ENCODE measurements at regions not wholly inside any gene's neighbourhood (a gene's known extent, or its start where the extent isn't known, plus 50 kb on each side); places are given as distances from the start of the nearest gene placed in this dataset.

- no peak overlapping the region for H3K27ac ChIP-seq (ENCODE audit: low read length)
- H3K36me3 ChIP-seq (ENCODE audit: control insufficient read depth in 1 of 2, insufficient read depth in 2 of 2, low read length in 2 of 2) = no peaks in the 10 kb centered on the region
- peaks cover 0 to 9% of the 10 kb centered on the region in 2 donors for H3K9me3 ChIP-seq (ENCODE audit: control insufficient read depth in 1 of 2, low read length in 2 of 2)
- peaks cover 4% of the 10 kb centered on the region for H3K27me3 ChIP-seq (ENCODE audit: low read depth, low read length)
- H3K4me1 ChIP-seq (ENCODE audit: control insufficient read depth in 1 of 2, insufficient read depth in 2 of 2, low read length in 2 of 2) = no peaks in the 10 kb centered on the region
- no peak overlapping the region for H3K4me3 ChIP-seq (ENCODE audit: low read depth in 1 of 2, low read length in 2 of 2)
Observed at GRCh38 chr2:100643906-100644501, 81.2 kb downstream of the PDCL3 start.

GRCh38 chr2:100645695-100646429, 83.1 kb downstream of the PDCL3 start:
- Histone ChIP-seq H3K9me3 (ENCODE audit: control insufficient read depth in 1 of 2, low read length in 2 of 2) (peaks cover 0 to 9% of the 10 kb centered on the region in 2 donors), H3K4me3 (ENCODE audit: low read depth in 1 of 2, low read length in 2 of 2) (no peak overlapping the region), H3K27me3 (ENCODE audit: low read depth, low read length) (peaks cover 4% of the 10 kb centered on the region), H3K36me3 (ENCODE audit: control insufficient read depth in 1 of 2, insufficient read depth in 2 of 2, low read length in 2 of 2) (no peaks in the 10 kb centered on the region), H3K27ac (ENCODE audit: low read length) (no peak overlapping the region), H3K4me1 (ENCODE audit: control insufficient read depth in 1 of 2, insufficient read depth in 2 of 2, low read length in 2 of 2) (no peaks in the 10 kb centered on the region)

GRCh38 chr2:100647709-100648108, 84.9 kb downstream of the PDCL3 start:
- Histone ChIP-seq H3K9me3 (ENCODE audit: control insufficient read depth in 1 of 2, low read length in 2 of 2) (peaks cover 0 to 9% of the 10 kb centered on the region in 2 donors), H3K27me3 (ENCODE audit: low read depth, low read length) (peaks cover 4% of the 10 kb centered on the region), H3K4me3 (ENCODE audit: low read depth in 1 of 2, low read length in 2 of 2) (no peak overlapping the region), H3K36me3 (ENCODE audit: control insufficient read depth in 1 of 2, insufficient read depth in 2 of 2, low read length in 2 of 2) (no peaks in the 10 kb centered on the region), H3K4me1 (ENCODE audit: control insufficient read depth in 1 of 2, insufficient read depth in 2 of 2, low read length in 2 of 2) (no peaks in the 10 kb centered on the region), H3K27ac (ENCODE audit: low read length) (no peak overlapping the region)

- no peak overlapping the region for H3K27ac ChIP-seq (ENCODE audit: low read length)
- H3K4me3 ChIP-seq (ENCODE audit: low read depth in 1 of 2, low read length in 2 of 2) = no peak overlapping the region
- H3K4me1 ChIP-seq (ENCODE audit: control insufficient read depth in 1 of 2, insufficient read depth in 2 of 2, low read length in 2 of 2) = no peaks in the 10 kb centered on the region
- no peaks in the 10 kb centered on the region for H3K36me3 ChIP-seq (ENCODE audit: control insufficient read depth in 1 of 2, insufficient read depth in 2 of 2, low read length in 2 of 2)
- peaks cover 0 to 9% of the 10 kb centered on the region in 2 donors for H3K9me3 ChIP-seq (ENCODE audit: control insufficient read depth in 1 of 2, low read length in 2 of 2)
- no peaks in the 10 kb centered on the region for H3K27me3 ChIP-seq (ENCODE audit: low read depth, low read length)
Observed at GRCh38 chr2:100650151-100650550, 87.4 kb downstream of the PDCL3 start.

- H3K9me3 ChIP-seq (ENCODE audit: control insufficient read depth in 1 of 2, low read length in 2 of 2) = peaks cover 0 to 2% of the 10 kb centered on the region in 2 donors
- no peaks in the 10 kb centered on the region for H3K36me3 ChIP-seq (ENCODE audit: control insufficient read depth in 1 of 2, insufficient read depth in 2 of 2, low read length in 2 of 2)
- no peaks in the 10 kb centered on the region for H3K27me3 ChIP-seq (ENCODE audit: low read depth, low read length)
- H3K4me1 ChIP-seq (ENCODE audit: control insufficient read depth in 1 of 2, insufficient read depth in 2 of 2, low read length in 2 of 2) = no peaks in the 10 kb centered on the region
- no peak overlapping the region for H3K27ac ChIP-seq (ENCODE audit: low read length)
- no peak overlapping the region for H3K4me3 ChIP-seq (ENCODE audit: low read depth in 1 of 2, low read length in 2 of 2)
Observed at GRCh38 chr2:100653449-100654035, 90.7 kb downstream of the PDCL3 start.

- Histone ChIP-seq H3K4me1 (ENCODE audit: control insufficient read depth in 1 of 2, insufficient read depth in 2 of 2, low read length in 2 of 2) (no peaks in the 10 kb centered on the region), H3K27me3 (ENCODE audit: low read depth, low read length) (no peaks in the 10 kb centered on the region), H3K4me3 (ENCODE audit: low read depth in 1 of 2, low read length in 2 of 2) (no peak overlapping the region), H3K27ac (ENCODE audit: low read length) (no peak overlapping the region), H3K36me3 (ENCODE audit: control insufficient read depth in 1 of 2, insufficient read depth in 2 of 2, low read length in 2 of 2) (no peaks in the 10 kb centered on the region), H3K9me3 (ENCODE audit: control insufficient read depth in 1 of 2, low read length in 2 of 2) (no peaks in the 10 kb centered on the region)
Observed at GRCh38 chr2:100654611-100655010, 91.8 kb downstream of the PDCL3 start.

- H3K36me3 ChIP-seq (ENCODE audit: control insufficient read depth in 1 of 2, insufficient read depth in 2 of 2, low read length in 2 of 2) = no peaks in the 10 kb centered on the region
- H3K9me3 ChIP-seq (ENCODE audit: control insufficient read depth in 1 of 2, low read length in 2 of 2) = no peaks in the 10 kb centered on the region
- no peak overlapping the region for H3K4me3 ChIP-seq (ENCODE audit: low read depth in 1 of 2, low read length in 2 of 2)
- H3K4me1 ChIP-seq (ENCODE audit: control insufficient read depth in 1 of 2, insufficient read depth in 2 of 2, low read length in 2 of 2) = no peaks in the 10 kb centered on the region
- H3K27ac ChIP-seq (ENCODE audit: low read length) = no peak overlapping the region
- no peaks in the 10 kb centered on the region for H3K27me3 ChIP-seq (ENCODE audit: low read depth, low read length)
Observed at GRCh38 chr2:100655446-100655845, 92.7 kb downstream of the PDCL3 start.

GRCh38 chr2:100655936-100656534, 93.2 kb downstream of the PDCL3 start:
- no peaks in the 10 kb centered on the region for H3K4me1 ChIP-seq (ENCODE audit: control insufficient read depth in 1 of 2, insufficient read depth in 2 of 2, low read length in 2 of 2)
- H3K36me3 ChIP-seq (ENCODE audit: control insufficient read depth in 1 of 2, insufficient read depth in 2 of 2, low read length in 2 of 2) = no peaks in the 10 kb centered on the region
- H3K27ac ChIP-seq (ENCODE audit: low read length) = no peak overlapping the region
- H3K4me3 ChIP-seq (ENCODE audit: low read depth in 1 of 2, low read length in 2 of 2) = no peak overlapping the region
- no peaks in the 10 kb centered on the region for H3K9me3 ChIP-seq (ENCODE audit: control insufficient read depth in 1 of 2, low read length in 2 of 2)
- H3K27me3 ChIP-seq (ENCODE audit: low read depth, low read length) = no peaks in the 10 kb centered on the region

- Histone ChIP-seq H3K36me3 (ENCODE audit: control insufficient read depth in 1 of 2, insufficient read depth in 2 of 2, low read length in 2 of 2) (no peaks in the 10 kb centered on the region), H3K9me3 (ENCODE audit: control insufficient read depth in 1 of 2, low read length in 2 of 2) (no peaks in the 10 kb centered on the region), H3K27me3 (ENCODE audit: low read depth, low read length) (no peaks in the 10 kb centered on the region), H3K27ac (ENCODE audit: low read length) (no peak overlapping the region), H3K4me1 (ENCODE audit: control insufficient read depth in 1 of 2, insufficient read depth in 2 of 2, low read length in 2 of 2) (no peaks in the 10 kb centered on the region), H3K4me3 (ENCODE audit: low read depth in 1 of 2, low read length in 2 of 2) (no peak overlapping the region)
Observed at GRCh38 chr2:100658017-100658416, 95.2 kb downstream of the PDCL3 start.

- no peak overlapping the region for H3K4me3 ChIP-seq (ENCODE audit: low read depth in 1 of 2, low read length in 2 of 2)
- no peaks in the 10 kb centered on the region for H3K4me1 ChIP-seq (ENCODE audit: control insufficient read depth in 1 of 2, insufficient read depth in 2 of 2, low read length in 2 of 2)
- H3K27me3 ChIP-seq (ENCODE audit: low read depth, low read length) = no peaks in the 10 kb centered on the region
- no peaks in the 10 kb centered on the region for H3K9me3 ChIP-seq (ENCODE audit: control insufficient read depth in 1 of 2, low read length in 2 of 2)
- no peaks in the 10 kb centered on the region for H3K36me3 ChIP-seq (ENCODE audit: control insufficient read depth in 1 of 2, insufficient read depth in 2 of 2, low read length in 2 of 2)
- no peak overlapping the region for H3K27ac ChIP-seq (ENCODE audit: low read length)
Observed at GRCh38 chr2:100660851-100661584, 98.2 kb downstream of the PDCL3 start.

- no peaks in the 10 kb centered on the region for H3K4me1 ChIP-seq (ENCODE audit: control insufficient read depth in 1 of 2, insufficient read depth in 2 of 2, low read length in 2 of 2)
- H3K4me3 ChIP-seq (ENCODE audit: low read depth in 1 of 2, low read length in 2 of 2) = no peak overlapping the region
- no peak overlapping the region for H3K27ac ChIP-seq (ENCODE audit: low read length)
- no peaks in the 10 kb centered on the region for H3K27me3 ChIP-seq (ENCODE audit: low read depth, low read length)
- H3K9me3 ChIP-seq (ENCODE audit: control insufficient read depth in 1 of 2, low read length in 2 of 2) = no peaks in the 10 kb centered on the region
- no peaks in the 10 kb centered on the region for H3K36me3 ChIP-seq (ENCODE audit: control insufficient read depth in 1 of 2, insufficient read depth in 2 of 2, low read length in 2 of 2)
Observed at GRCh38 chr2:100662866-100663265, 100.1 kb downstream of the PDCL3 start.

All from muscle layer of duodenum (tissue), 2 donors.